Fibroblast of the aortic adventitia (primary cell): ENCODE measurements at regions not wholly inside any gene's neighbourhood (a gene's known extent, or its start where the extent isn't known, plus 50 kb on each side); places are given as distances from the start of the nearest gene placed in this dataset. TPM values are rescaled to one million over a fixed set of nuclear protein-coding genes. Genes with fewer than 3 reads are reported as not detected.

Experiments used
- DNase-seq: peaks from one replicate; pipeline ENCODE4 v3.0.0-alpha.2; 2010; ENCODE audit warnings: low read depth
- H3K4me3 ChIP-seq: 2 replicates; pipeline ENCODE4 v1.5.1; 2011; ENCODE audit warnings: low read depth, mild to moderate bottlenecking, control low read depth, low read length, moderate library complexity
- small RNA-seq: library from RNA; depleted of rRNA; stranded (forward); fragments of <200 nt; gene quantifications from one replicate; pipeline ENCODE3, GENCODE V24; 2012
- TF ChIP-seq, protein P1 (sequence below): IDR thresholded peaks from 2 replicates; pipeline ENCODE4 v1.5.1; 2011; ENCODE audit warnings: mild to moderate bottlenecking, low read length, control low read depth, inconsistent platforms; ENCODE audit not compliant: insufficient read depth

DNA sequence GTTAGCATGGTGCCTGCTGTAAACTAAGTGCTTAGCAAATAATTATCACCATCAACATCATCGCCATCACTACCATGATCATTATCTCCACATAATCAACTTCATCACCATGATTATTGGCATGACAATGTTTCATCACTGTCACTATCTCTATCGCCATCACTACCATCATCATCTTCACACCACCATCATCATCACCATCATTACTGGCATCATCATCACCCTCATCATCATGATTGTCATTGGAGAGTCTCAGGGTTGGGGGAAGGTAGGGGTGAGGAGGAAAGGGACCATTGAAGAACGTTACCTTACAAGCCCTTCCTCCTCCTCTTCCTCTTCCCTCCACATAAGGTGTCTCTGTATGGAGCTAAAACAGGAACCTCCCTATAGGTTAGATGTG lies 54.9 kb upstream of the GPR26 start:
- TF ChIP-seq, protein P1, sequence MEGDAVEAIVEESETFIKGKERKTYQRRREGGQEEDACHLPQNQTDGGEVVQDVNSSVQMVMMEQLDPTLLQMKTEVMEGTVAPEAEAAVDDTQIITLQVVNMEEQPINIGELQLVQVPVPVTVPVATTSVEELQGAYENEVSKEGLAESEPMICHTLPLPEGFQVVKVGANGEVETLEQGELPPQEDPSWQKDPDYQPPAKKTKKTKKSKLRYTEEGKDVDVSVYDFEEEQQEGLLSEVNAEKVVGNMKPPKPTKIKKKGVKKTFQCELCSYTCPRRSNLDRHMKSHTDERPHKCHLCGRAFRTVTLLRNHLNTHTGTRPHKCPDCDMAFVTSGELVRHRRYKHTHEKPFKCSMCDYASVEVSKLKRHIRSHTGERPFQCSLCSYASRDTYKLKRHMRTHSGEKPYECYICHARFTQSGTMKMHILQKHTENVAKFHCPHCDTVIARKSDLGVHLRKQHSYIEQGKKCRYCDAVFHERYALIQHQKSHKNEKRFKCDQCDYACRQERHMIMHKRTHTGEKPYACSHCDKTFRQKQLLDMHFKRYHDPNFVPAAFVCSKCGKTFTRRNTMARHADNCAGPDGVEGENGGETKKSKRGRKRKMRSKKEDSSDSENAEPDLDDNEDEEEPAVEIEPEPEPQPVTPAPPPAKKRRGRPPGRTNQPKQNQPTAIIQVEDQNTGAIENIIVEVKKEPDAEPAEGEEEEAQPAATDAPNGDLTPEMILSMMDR, result no peak
- H3K4me3 ChIP-seq, result no peak overlapping the region
- no peak for DNase-seq

DNA sequence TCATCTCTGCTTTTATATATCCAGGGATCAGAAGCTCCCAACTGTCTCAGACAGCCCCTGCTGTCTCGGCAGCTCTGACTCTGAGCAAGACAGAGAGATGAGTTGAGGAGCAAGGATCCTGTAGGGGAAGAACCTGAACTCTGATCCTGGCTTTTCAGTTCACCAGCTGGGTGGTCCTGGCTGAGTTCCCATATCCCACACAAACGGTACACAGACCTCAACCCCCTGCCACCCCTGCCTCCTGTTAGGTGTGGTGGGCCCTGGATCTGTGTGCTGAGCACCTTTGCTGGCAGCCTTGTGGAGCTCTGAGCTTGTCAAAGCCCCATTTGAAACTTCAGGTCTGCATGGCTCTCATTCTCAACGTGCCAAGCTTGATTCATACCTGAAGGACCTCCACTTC lies 54.3 kb upstream of the GPR26 start:
- no peak overlapping the region for H3K4me3 ChIP-seq
- TF ChIP-seq, protein P1, result no peak
- no peak for DNase-seq

DNA sequence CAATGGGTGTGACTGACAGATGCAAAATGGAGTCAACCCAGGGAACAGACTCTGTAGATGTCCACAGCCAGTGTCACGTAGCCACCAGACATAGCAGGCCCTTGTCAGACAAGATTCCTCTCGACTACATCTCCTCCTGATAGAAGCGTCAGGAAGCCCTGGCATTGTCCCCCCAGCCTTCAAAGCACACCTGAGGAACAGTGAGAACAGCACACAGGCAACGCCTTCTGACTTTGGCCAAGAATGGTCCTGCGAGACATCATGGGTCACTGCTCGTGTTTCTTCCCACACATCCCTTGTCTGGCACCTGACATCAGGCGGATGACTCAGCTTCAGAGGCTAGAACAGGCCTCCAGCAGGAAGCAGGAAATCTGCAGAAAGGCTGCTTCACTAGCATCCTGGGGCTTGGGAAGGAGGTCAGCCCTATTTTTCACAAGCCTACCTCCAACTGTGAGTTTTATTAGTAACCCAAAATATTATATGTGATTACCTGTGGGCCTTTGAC lies 52.8 kb upstream of the GPR26 start:
- TF ChIP-seq, protein P1, result no peak
- no peak overlapping the region for H3K4me3 ChIP-seq
- DNase-seq, result no peak

DNA sequence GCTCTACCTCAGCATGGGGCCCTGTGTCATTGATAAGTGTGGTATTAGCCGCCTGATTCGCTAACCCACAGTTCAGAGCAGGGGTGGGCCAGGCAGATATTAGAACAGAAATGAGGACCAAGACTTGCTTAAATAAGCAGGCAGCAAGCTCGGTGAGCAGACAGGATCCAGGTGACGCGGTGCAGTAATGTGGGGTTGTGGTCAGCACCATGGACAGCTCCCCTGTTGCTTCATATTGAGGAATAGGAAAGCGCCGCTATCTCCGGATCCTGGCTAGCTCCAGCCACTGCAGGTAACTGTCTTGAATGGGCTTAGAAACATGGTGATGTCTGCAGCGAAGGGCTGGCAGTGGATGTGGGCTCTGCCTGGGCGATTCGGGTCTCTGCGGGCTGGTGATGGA lies 51.3 kb upstream of the GPR26 start:
- peak; percentile 63 for DNase-seq
- H3K4me3 ChIP-seq, result no peak overlapping the region
- TF ChIP-seq, protein P1, result no peak

Small RNAs in the stretch of these regions (small RNA-seq; reads per million reads assigned to genes)
- not detected for gene AL160290.3
